Muscle layer of colon (tissue), 2 donors: ENCODE measurements at regions not wholly inside any gene's neighbourhood (a gene's known extent, or its start where the extent isn't known, plus 50 kb on each side); places are given as distances from the start of the nearest gene placed in this dataset.

Experiments used
- H3K27ac ChIP-seq: one replicate; pipeline ENCODE4 v1.7.0; 2013; ENCODE audit warnings: low read depth, mild to moderate bottlenecking, low read length, moderate library complexity
- H3K27me3 ChIP-seq, 2 donors: one replicate each; pipeline ENCODE4 v1.7.0; 2013; ENCODE audit warnings: low read length in 2 of 2, mild to moderate bottlenecking in 2 of 2; ENCODE audit not compliant: insufficient read depth in 2 of 2, control insufficient read depth in 1 of 2
- H3K36me3 ChIP-seq: one replicate; pipeline ENCODE4 v1.7.0; 2013; ENCODE audit warnings: mild to moderate bottlenecking, low read length; ENCODE audit not compliant: insufficient read depth
- H3K4me1 ChIP-seq: one replicate; pipeline ENCODE4 v1.7.0; 2013; ENCODE audit warnings: mild to moderate bottlenecking, low read length; ENCODE audit not compliant: insufficient read depth
- H3K4me3 ChIP-seq, 2 donors: one replicate each; pipeline ENCODE4 v1.7.0; 2013; ENCODE audit warnings: low read length in 2 of 2, low read depth in 1 of 2, mild to moderate bottlenecking in 1 of 2, moderate library complexity in 1 of 2
- H3K9ac ChIP-seq: one replicate; pipeline ENCODE4 v1.7.0; 2013; ENCODE audit warnings: low read length
- H3K9me3 ChIP-seq: one replicate; pipeline ENCODE4 v1.7.0; 2013; ENCODE audit warnings: mild to moderate bottlenecking, low read length
- donor health status: abdominal sarcoma.
- donor health status: Adenocarcinoma of cecum.

- no peaks in the 10 kb centered on the region for H3K36me3 ChIP-seq
- no peaks in the 10 kb centered on the region for H3K27me3 ChIP-seq
- no peak overlapping the region for H3K27ac ChIP-seq
- peaks cover 16% of the 10 kb centered on the region for H3K4me1 ChIP-seq
- H3K4me3 ChIP-seq, result no peak overlapping the region
- H3K9ac ChIP-seq, result no peak overlapping the region
- no peaks in the 10 kb centered on the region for H3K9me3 ChIP-seq
Observed at GRCh38 chr6:4611429-4612129, 164.6 kb upstream of the CDYL start.

- no peaks in the 10 kb centered on the region for H3K36me3 ChIP-seq
- no peak overlapping the region for H3K9ac ChIP-seq
- no peaks in the 10 kb centered on the region for H3K9me3 ChIP-seq
- H3K4me3 ChIP-seq, result no peak overlapping the region
- peaks cover 16% of the 10 kb centered on the region for H3K4me1 ChIP-seq
- no peak overlapping the region for H3K27ac ChIP-seq
- no peaks in the 10 kb centered on the region for H3K27me3 ChIP-seq
Observed at GRCh38 chr6:4610256-4610655, 165.9 kb upstream of the CDYL start.

GRCh38 chr6:4608361-4609115, 167.7 kb upstream of the CDYL start:
- H3K9me3 ChIP-seq, result no peaks in the 10 kb centered on the region
- H3K27me3 ChIP-seq, result no peaks in the 10 kb centered on the region
- H3K4me3 ChIP-seq, result no peak overlapping the region
- no peaks in the 10 kb centered on the region for H3K36me3 ChIP-seq
- H3K9ac ChIP-seq, result no peak overlapping the region
- peaks cover 16% of the 10 kb centered on the region for H3K4me1 ChIP-seq
- H3K27ac ChIP-seq, result no peak overlapping the region

GRCh38 chr6:4607793-4608192, 168.4 kb upstream of the CDYL start:
- no peaks in the 10 kb centered on the region for H3K36me3 ChIP-seq
- no peak overlapping the region for H3K9ac ChIP-seq
- no peaks in the 10 kb centered on the region for H3K9me3 ChIP-seq
- no peak overlapping the region for H3K4me3 ChIP-seq
- H3K4me1 ChIP-seq, result peaks cover 9% of the 10 kb centered on the region
- H3K27ac ChIP-seq, result no peak overlapping the region
- no peaks in the 10 kb centered on the region for H3K27me3 ChIP-seq

GRCh38 chr6:4606821-4607704, 169.1 kb upstream of the CDYL start:
- H3K27ac ChIP-seq, result no peak overlapping the region
- H3K9me3 ChIP-seq, result no peaks in the 10 kb centered on the region
- no peaks in the 10 kb centered on the region for H3K27me3 ChIP-seq
- no peak overlapping the region for H3K4me3 ChIP-seq
- H3K9ac ChIP-seq, result no peak overlapping the region
- no peaks in the 10 kb centered on the region for H3K36me3 ChIP-seq
- H3K4me1 ChIP-seq, result peaks cover 6% of the 10 kb centered on the region

GRCh38 chr6:4606016-4606415, 170.2 kb upstream of the CDYL start:
- no peak overlapping the region for H3K27ac ChIP-seq
- no peaks in the 10 kb centered on the region for H3K4me1 ChIP-seq

GRCh38 chr6:4603856-4604369, 172.3 kb upstream of the CDYL start:
- Histone ChIP-seq H3K27ac (no peak overlapping the region), H3K4me3 (no peak overlapping the region), H3K27me3 (no peaks in the 10 kb centered on the region), H3K9ac (no peak overlapping the region), H3K36me3 (no peaks in the 10 kb centered on the region), H3K4me1 (no peaks in the 10 kb centered on the region), H3K9me3 (no peaks in the 10 kb centered on the region)

More at GRCh38 chr6:4606016-4606415, 170.2 kb upstream of the CDYL start:
- H3K36me3 ChIP-seq, result no peaks in the 10 kb centered on the region
- no peaks in the 10 kb centered on the region for H3K27me3 ChIP-seq
- H3K9ac ChIP-seq, result no peak overlapping the region
- no peaks in the 10 kb centered on the region for H3K9me3 ChIP-seq
- no peak overlapping the region for H3K4me3 ChIP-seq

GRCh38 chr6:4603291-4603690, 172.9 kb upstream of the CDYL start:
- no peaks in the 10 kb centered on the region for H3K9me3 ChIP-seq
- H3K27ac ChIP-seq, result no peak overlapping the region
- no peaks in the 10 kb centered on the region for H3K4me1 ChIP-seq
- H3K36me3 ChIP-seq, result no peaks in the 10 kb centered on the region
- H3K9ac ChIP-seq, result no peak overlapping the region
- no peak overlapping the region for H3K4me3 ChIP-seq
- H3K27me3 ChIP-seq, result no peaks in the 10 kb centered on the region

GRCh38 chr6:4599924-4600323, 176.3 kb upstream of the CDYL start:
- no peak overlapping the region for H3K4me3 ChIP-seq
- H3K9ac ChIP-seq, result no peak overlapping the region
- H3K4me1 ChIP-seq, result no peaks in the 10 kb centered on the region
- no peaks in the 10 kb centered on the region for H3K36me3 ChIP-seq
- H3K9me3 ChIP-seq, result no peaks in the 10 kb centered on the region
- no peaks in the 10 kb centered on the region for H3K27me3 ChIP-seq
- H3K27ac ChIP-seq, result no peak overlapping the region

GRCh38 chr6:4598384-4598995, 177.7 kb upstream of the CDYL start:
- H3K4me1 ChIP-seq, result no peaks in the 10 kb centered on the region
- H3K4me3 ChIP-seq, result no peak overlapping the region
- no peaks in the 10 kb centered on the region for H3K9me3 ChIP-seq

GRCh38 chr6:4593951-4594350, 182.3 kb upstream of the CDYL start:
- Histone ChIP-seq H3K4me3 (no peak overlapping the region), H3K27me3 (no peaks in the 10 kb centered on the region), H3K9ac (no peak overlapping the region), H3K9me3 (no peaks in the 10 kb centered on the region), H3K4me1 (no peaks in the 10 kb centered on the region), H3K36me3 (no peaks in the 10 kb centered on the region), H3K27ac (no peak overlapping the region)

More at GRCh38 chr6:4598384-4598995, 177.7 kb upstream of the CDYL start:
- Histone ChIP-seq H3K9ac (no peak overlapping the region), H3K36me3 (no peaks in the 10 kb centered on the region), H3K27me3 (no peaks in the 10 kb centered on the region), H3K27ac (no peak overlapping the region)
